Ureter (tissue), 1 donor: ENCODE measurements at regions not wholly inside any gene's neighbourhood (a gene's known extent, or its start where the extent isn't known, plus 50 kb on each side); places are given as distances from the start of the nearest gene placed in this dataset.

Experiments
- DNase-seq: peaks from one replicate; pipeline ENCODE4 v3.0.0-alpha.2; 2020; ENCODE audit warnings: low spot score
- donor health status: DM: yes; HTN: yes; CAD: no.

DNA sequence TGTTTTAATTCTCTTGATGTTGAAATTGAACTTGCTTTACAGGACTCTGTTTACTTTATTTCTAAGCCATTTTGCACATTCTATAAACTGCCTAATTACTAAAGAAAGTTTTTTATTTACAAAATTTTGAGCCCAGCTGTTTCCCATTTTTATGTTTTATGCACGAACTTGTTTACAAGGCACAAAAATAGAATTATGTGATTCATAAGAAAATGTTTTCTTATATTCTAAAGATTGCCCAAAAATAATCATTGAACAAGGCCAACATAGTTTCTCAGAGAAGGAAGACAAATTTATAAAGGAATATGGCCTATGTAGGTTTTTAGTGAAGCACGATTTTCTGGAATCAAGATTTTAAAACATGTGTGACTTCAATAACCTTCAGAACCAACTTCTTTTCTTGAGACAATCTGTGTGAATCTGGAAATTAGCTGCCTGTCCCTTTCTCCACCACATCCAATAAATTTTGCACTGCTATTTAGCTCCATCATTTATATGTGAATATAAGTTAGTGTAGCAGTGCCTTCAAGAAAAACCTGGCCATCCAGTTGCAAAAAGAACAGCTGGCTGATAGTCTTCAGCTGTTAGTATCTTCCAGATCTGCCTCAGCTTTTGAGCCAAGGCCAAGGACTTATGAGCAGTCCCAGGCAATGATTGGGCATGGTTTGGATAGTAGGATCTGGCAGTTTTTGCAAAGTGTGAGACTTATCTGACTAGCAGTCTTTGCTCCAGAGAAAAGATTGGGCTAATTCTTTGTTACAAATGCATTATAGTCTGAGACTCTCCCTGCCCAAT, 253.2 kb upstream of the COL3A1 start:
- no peak for DNase-seq

DNA sequence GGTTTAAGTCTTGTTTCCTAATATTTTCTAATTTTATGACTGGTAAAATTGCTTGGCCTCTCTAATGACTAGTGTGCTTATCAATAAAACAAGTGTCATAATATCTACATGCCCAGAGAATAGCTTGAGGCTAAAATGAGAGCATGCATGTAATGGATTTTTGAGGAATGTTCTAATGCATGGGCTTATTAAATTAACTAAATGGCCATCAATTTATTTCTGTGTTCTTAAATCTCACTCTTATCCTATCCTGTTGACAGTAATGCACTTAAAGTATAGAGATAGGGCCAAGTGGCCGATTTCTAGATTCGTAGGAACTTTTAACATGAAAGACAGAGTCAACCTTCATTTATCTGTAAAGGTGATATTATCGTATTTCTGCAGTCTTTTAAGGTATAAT, 252.4 kb upstream of the COL3A1 start:
- DNase-seq, result no peak

DNA sequence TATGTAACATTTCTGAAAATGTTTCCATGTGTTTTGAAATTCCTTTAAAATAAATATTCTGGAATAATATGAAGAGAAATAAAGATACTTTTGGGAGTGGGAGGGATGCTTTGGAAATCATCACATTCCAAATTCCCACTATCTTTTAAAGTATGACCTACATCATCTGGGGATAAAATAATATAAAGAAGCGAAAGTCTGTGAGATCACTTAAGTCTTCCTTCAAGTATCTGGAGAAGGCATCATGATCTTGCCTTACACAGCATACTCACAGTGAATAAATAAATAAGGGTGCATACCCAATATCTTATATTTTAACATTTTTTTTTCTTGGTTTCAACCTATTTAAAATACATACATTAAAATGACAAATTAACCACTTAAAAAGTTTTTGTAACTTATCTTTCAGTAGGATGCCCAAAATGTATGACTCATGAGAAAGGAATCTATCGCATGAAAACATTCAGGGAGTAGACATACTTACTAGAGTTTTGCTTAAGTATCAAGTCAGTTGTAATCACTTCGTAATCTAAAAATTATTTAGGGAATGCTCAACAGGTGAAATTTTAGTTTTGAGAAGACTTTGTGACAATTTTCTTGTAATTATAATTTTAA, 248.3 kb upstream of the COL3A1 start:
- DNase-seq, result no peak

DNA sequence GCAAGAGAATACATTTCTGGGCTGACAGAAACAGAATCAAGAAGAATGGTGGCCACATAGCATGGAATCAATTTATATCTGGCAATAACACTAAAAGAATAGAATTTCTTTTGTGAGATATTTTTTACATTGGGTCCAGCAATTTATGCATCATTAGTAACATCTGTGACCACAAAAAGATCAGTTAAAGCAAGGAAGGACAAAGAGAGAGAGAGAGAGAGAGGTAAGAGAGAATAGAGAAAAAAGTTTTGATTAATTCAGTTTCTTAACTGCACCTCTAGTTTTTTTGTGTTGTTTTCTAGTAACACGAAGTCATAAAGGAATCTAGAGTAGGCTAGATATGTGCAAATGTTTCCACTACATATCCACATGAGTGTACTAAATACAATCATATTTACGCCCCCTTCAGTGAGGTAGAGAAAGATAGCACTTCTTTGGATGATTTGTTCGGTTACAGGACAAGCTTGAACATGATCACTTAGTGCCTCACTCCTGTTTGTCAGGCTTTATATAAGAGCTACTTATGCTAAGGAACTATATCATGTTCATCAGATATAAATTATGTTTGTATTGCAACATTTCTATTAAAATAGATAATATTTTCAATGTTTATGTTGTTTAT, 247.4 kb upstream of the COL3A1 start:
- DNase-seq, result no peak

DNA sequence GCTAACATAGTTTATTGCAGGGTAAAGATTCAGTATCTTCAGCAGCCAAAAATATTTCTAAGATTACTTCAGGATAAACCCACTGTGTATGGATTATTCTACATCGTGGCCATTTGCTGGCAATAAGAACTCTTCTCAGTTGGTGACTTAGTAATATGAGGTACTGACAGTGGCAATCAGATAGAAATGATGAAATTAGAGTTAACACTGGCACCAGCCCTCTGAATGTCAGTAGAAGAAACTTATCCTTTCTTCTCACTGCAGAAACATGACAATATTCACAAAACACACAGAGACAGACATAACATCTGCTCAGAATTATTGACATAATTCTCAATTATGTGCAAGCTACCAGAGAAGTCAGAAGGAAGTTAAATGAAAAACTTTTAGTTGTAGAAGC, 246.3 kb upstream of the COL3A1 start:
- no peak for DNase-seq

DNA sequence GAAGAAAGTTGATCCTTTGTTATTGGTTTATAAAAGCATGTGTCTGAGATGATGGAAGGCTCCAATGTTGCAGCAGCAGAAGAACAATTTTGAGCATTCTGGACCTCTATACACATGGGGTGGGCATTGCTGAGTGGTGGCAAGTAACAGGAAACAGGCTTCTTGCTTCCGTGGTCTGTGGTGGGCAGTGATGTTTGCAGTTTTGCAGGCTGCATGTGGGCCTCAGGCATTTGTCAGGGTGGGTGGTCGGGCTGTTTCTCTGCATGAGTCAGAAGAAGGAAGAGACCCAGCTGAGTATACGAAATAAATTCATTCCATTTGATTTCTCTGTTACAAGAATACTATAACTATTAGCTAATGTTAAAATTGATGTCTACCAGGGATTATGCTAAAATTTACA, 239.5 kb upstream of the COL3A1 start:
- no peak for DNase-seq

DNA sequence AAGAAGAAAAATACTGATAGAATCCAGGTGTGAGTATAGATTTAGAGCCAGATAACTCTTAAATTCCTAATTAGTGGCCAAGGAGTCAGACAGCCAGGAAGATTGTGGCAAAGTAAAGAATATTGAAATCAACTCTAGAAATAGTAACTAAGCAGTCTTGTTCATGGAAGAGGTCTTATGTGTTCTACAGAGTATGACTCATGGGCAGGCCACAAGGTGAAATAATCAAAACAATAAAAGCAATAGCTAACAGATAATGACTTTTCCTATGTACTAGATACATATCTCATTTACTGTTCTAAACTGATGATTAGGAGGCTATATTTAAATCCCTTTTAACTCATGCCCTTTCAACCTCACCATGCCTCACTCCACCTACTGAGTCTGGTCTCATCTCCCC, 227.4 kb upstream of the COL3A1 start:
- no peak for DNase-seq

DNA sequence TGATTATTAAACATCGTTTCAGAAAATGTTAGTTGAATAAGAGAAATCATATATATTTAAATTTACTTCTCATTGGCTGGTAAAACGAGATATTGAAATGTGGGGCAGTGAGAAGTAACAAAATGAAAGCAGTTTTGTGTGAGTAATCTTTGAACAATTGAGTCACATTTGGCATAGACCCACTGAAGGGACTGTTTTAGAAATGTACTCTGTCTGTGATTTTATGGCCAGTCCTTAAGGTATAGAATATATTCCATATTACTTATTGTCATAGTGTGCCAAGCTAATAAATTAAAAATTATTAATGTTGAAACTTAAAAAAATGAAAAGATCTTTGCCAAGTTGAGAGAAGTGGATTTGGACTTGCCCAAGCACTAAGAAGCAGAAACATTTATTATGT, 222.4 kb upstream of the COL3A1 start:
- DNase-seq, result no peak

DNA sequence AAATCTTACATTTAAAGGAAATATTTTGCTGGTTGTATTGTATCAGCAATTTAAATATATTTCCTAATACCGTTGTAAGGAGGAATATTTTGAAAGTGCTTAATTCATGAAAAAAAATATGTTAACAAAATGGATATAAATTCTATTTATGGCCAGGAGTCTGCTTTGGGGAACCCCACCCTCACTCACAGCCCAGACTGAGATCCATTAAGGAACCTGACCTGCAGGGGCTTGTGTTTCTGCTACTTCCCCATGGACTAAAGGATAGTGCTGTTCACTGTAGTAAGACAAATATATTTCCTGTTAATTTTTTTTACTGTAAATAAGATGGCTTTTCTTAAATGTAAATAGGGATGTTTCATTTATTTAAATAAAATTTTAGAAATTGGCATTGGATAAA, 221.9 kb upstream of the COL3A1 start:
- no peak for DNase-seq

DNA sequence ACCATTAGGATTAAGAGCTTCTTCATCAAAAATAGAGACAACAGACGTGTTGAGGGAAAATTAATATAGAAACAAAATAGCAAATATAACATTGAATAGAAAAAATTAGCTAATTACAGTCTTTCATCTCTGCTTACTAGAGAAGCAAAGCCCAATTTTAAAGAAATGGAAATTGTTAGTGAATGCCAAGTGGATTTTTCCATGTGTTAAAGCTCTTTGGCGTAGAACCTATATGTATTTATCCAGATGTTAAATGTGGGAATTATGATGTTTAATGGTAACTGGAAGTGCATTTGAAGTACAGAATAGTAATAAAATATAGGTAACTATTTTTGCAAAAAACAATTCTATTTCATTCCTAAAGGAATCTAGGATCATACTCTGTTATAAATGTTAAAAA, 212.0 kb upstream of the COL3A1 start:
- DNase-seq, result no peak

DNA sequence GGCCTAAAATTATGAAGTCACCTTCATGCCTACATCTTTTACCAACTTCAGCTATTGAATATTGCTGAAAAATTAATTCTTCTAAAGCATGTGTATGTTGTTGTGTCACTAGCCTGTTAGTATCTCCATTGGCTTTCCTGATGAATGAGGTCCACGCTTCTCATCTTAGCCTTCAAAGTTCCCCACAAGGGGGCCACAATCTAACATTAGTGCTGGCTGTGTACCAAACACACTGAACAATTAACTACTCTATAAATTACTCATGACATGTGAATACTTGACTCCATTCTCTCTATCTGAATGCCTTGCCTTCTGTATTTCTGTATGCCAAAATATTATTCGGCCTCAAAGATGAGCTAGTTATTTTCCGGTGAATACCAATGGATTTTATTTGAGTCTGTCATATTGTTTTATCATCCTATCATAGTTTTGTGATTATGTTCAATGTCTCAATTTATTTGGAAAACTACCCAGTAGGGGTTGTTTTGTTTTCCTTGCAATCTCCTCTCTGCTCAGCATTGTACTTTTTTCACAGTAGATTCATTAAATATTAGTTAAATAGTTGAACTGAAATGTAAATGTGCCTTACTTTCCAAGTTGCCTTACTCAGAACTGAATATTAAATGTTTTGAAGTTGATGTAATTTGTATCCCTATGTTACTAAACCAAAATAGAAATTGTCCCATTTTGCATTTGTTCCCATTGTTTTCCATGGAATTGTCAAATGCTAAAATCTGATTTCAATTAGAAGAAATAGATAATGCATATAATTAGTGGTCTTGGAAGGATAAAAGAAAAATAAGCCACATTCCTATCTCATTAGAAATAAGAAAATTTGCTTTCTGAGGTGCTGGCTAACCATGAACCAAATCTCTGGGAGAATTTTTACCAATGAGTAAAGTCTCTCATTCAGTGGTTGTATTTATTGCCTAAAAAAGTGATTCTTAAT, 208.4 kb upstream of the COL3A1 start:
- no peak for DNase-seq

DNA sequence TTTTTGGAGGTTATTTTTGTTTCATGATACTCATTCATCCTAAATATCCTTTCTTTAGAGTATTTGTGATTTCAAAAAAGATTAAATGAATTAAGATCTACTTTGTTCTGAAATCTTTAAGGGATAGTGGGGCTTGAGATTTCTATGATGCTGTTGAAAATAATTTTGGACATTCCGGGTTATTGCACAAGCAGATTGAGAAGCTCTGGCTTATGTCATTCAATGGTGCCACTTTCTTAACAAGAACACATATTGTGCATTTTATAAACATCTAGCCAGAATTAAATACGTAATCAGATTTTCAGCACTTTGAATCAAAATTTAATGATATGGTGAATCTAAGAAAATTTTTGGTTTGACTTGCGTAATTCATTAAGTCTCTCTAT, 207.7 kb upstream of the COL3A1 start:
- no peak for DNase-seq

DNA sequence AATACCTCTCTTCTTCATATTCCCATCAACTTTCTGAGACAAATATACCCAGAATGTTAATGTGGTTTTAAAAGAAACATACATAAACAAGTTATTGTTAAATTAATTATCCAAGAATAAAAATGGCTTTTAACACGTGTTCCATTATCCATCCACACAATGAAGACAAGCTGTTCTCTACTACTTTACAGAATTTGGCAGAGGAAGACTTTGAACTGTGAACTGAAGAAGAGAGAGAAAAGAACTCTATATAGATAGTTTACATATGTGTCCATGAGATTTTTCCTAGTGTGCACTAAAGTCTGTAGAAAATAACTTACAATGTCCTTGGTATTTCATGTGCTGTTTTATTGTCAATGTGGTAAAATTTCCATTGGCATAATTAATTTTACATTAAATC, 207.0 kb upstream of the COL3A1 start:
- no peak for DNase-seq

DNA sequence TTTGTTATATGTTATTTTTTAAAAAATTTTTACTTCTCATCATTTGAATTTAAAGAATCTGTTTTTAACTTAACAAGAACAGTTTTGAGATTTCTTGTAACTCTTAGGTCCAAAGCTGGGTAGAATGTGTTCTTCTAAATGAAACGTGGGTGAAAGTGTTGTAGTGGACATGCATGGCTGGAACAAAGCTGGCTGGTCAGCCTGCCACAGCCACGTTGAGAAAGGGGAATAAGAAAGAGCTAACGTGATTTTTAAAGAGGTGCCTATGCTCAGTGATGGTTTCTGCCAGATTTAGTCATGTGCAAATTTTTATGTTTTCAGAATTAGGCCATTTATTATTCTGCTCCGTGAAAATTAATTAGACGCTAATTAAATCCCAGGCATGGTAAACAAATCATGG, 203.9 kb upstream of the COL3A1 start:
- no peak for DNase-seq

DNA sequence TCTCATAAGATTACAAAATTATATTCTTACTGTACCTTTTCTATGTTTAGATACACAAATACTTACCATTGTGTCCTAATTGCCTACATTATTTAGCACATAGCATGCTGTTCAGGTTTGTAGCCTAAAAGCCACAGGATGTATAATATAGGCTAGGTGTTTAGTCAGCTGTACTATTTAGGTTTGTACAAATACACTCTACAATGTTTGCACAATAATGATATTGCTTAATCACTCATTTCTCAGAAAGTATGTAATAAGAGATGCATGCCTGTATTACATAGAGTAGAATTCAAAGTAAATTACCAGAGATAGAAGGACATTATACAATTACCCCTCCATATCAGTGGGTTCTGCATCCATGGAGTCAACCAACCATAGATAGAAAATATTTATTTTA, 201.1 kb upstream of the COL3A1 start:
- DNase-seq, result no peak

DNA sequence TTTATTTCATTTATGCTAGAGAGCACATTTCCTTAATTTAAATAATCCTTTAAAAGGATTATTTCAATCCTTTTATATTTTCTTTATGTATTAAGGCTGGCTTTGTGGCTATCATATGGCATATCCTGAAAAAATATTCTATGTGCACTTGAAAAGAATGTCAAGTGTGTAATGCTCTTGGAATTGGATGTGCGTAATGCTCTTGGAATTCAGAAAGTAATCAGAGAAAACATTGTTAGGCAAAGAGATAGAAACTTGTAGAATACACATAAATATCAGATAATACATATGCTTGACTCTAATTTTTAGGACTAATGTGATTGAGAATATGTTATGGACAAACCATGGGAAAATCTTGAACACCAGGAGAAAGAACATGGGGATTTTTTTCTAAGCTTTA, 197.5 kb upstream of the COL3A1 start:
- DNase-seq, result no peak

DNA sequence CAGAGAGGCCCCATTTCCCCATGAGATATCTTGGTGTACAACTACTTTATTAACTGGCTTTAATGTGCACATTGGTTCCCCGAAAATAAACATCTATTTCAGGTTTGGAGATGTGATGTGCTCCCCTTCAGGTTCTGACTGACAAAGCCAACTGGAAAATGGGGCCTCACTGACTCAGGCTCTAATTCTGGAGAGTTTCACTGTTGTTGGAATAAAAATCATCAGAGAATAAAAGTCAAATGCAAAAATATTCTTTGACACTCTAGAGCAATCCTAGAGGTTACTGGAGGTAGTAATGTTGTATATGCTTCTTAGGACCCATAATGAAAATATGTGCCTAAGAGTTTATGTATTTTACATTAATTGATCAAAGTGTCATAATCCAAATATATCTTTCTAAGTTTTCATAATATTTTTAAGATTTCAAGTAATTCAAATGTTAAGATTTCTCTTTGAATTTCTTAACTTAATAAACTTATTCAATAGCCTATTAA, 189.9 kb upstream of the COL3A1 start:
- DNase-seq, result no peak

DNA sequence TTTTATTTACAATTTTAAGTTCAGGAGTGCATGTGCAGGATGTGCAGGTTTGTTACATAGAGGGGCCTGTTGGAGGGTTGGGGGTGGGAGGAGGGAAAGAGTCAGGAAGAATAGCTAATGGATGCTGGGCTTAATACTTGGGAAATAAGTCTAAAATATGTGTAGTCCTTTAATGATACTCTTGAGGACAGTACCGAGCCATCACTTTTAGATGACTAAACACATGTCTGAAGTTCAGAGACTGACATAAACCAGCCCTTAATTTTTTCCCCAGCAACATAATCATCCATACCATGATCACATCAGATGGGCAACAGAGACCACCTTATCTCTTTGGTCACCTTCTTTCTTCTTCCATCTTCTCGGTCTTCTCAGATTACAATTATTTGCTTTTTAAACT, 189.1 kb upstream of the COL3A1 start:
- DNase-seq, result no peak

DNA sequence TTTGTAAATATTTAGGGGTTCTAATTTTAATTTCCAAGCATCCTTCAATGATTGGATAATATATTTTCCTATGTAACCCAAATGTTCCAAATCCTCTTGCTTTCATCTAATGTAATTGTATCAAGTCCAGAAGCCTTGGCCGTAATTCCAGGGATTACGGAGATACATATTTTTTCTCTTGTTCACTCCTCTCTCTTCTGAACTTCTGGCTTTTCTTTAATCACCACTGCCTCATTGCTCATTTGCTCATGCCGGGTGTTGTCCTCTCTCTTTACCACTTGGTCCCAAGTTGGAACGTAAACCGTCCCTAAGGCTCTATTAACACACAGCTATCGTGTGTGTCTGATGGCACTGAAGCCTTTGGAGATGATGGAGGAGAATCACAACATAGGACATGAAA, 188.7 kb upstream of the COL3A1 start:
- no peak for DNase-seq

DNA sequence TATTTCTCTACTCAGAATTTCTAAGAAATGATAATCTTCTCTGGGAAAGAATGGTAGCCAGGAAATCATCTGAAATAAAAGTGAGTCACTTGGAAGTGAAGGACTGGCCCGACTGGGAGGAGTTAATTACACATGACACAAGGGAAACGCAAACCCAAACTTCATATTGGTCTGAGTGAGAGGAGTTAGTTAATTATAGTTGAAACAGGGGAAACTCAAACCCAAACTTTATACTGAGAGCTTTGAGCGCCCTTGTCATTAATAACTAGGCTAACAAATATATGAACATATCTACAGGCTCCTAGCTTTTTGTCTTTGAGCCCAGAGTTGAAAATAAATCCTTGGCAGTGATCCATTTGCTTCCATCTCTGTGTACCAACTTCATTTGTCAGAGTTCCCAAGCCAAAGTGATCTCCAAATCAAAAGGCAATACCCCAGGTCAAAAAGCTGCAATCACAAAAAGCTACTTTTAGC, 187.8 kb upstream of the COL3A1 start:
- DNase-seq, result no peak

DNA sequence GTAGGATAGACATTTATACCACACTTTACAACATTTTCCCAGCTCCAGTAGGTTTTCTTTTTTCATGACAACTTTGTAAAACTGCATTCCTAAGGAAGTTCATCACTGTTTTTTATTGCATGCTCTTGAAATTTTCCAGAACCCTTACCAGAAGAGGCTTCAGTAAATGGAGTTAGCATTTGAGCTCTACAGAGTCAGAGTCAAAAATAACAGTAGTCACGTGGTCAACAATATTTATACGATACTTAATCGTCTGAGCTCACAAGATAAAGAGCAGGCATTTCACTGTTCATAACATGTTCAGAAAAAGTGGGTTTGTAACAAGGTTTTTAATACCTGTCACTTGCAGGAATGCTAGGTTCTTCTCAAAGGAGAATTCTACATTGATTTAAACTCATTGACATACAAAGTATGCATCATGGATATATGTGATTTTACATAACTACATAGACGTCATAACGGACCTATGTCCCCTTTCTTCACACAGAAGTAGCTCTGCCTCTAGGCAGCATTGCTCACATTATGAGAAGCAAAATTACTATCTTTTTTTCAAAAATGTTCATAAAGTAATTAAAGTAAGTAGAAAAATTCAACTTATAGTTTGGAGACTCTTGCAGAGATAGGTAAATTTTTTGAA, 187.0 kb upstream of the COL3A1 start:
- DNase-seq, result no peak
